ENCODE measurements at regions not wholly inside any gene's neighbourhood (a gene's known extent, or its start where the extent isn't known, plus 50 kb on each side); places are given as distances from the start of the nearest gene placed in this dataset.
A peak's percentile ranks its signal among the peaks of the same experiment; 100 is the strongest.

- DNase-seq (ENCODE audit: low read depth) = no peak
- TF ChIP-seq CTCF (IDR thresholded peaks at IDR 0.05; ENCODE audit: insufficient read depth, low read length) = no peak
- H3K4me3 ChIP-seq (ENCODE audit: low read depth, low read length) = no peak overlapping the region
These were observed 68.0 kb upstream of the KLF7 start for GRCh38 chr2:207233731-207234130.

- TF ChIP-seq CTCF (IDR thresholded peaks at IDR 0.05; ENCODE audit: insufficient read depth, low read length) = no peak
- DNase-seq (ENCODE audit: low read depth) = no peak
- no peak overlapping the region for H3K4me3 ChIP-seq (ENCODE audit: low read depth, low read length)
These were observed 69.9 kb upstream of the KLF7 start for GRCh38 chr2:207235621-207236020.

GRCh38 chr2:207236156-207236935 lies 70.6 kb upstream of the KLF7 start:
- no peak for DNase-seq (ENCODE audit: low read depth)
- no peak for TF ChIP-seq CTCF (IDR thresholded peaks at IDR 0.05; ENCODE audit: insufficient read depth, low read length)
- H3K4me3 ChIP-seq (ENCODE audit: low read depth, low read length) = no peak overlapping the region

- no peak overlapping the region for H3K4me3 ChIP-seq (ENCODE audit: low read depth, low read length)
These were observed 73.3 kb upstream of the KLF7 start for GRCh38 chr2:207238831-207239701.

GRCh38 chr2:207239754-207240494 lies 74.2 kb upstream of the KLF7 start:
- peak; percentile 68 for DNase-seq (ENCODE audit: low read depth)
- H3K4me3 ChIP-seq (ENCODE audit: low read depth, low read length) = no peak overlapping the region

More at GRCh38 chr2:207238831-207239701, 73.3 kb upstream of the KLF7 start:
- TF ChIP-seq CTCF (IDR thresholded peaks at IDR 0.05; ENCODE audit: insufficient read depth, low read length) = no peak
- DNase-seq (ENCODE audit: low read depth) = peak; percentile 99

More at GRCh38 chr2:207239754-207240494, 74.2 kb upstream of the KLF7 start:
- TF ChIP-seq CTCF (IDR thresholded peaks at IDR 0.05; ENCODE audit: insufficient read depth, low read length) = no peak
